A673 (cell line): ENCODE measurements at regions not wholly inside any gene's neighbourhood (a gene's known extent, or its start where the extent isn't known, plus 50 kb on each side); places are given as distances from the start of the nearest gene placed in this dataset.

Source experiments
- BruUV-seq: library from RNA; stranded (reverse); fragments of 400-500 nt; replicated peaks from 2 replicates; lab custom pipeline; 2021; lab: Mats Ljungman, UMichigan
- CTCF ChIA-PET: fragments of 300-600 bp; sonication (Branson Sonifier 250); formaldehyde crosslinking; loops from one replicate; lab custom pipeline; 2022; ENCODE audit warnings: antibody characterized with exemption; lab: Charles Lee
- POLR2A ChIA-PET: fragments of 300-600 bp; sonication (Branson Sonifier 250); formaldehyde crosslinking; loops from one replicate; lab custom pipeline; 2022; ENCODE audit warnings: antibody characterized with exemption; ENCODE audit not compliant: low non-redundant PET; lab: Charles Lee
- DNase-seq: peaks from one replicate; pipeline ENCODE4 v3.0.0-alpha.2; 2015; ENCODE audit warnings: low spot score
- H3K27ac ChIP-seq: fragments of 200-600 bp; sonication (generic); 2 replicates; pipeline ENCODE4 v1.5.1; 2016; ENCODE audit warnings: mixed run types, low read depth, mild to moderate bottlenecking, mixed read lengths, antibody characterized with exemption, low read length; ENCODE audit not compliant: poor library complexity, severe bottlenecking
- H3K27me3 ChIP-seq: fragments of 200-600 bp; sonication (generic); replicated peaks from 2 replicates; pipeline ENCODE4 v1.6.1; 2017; ENCODE audit warnings: mixed run types, low read depth, mild to moderate bottlenecking, mixed read lengths, antibody characterized with exemption, low read length; ENCODE audit not compliant: insufficient read depth, poor library complexity
- H3K36me3 ChIP-seq: fragments of 200-600 bp; sonication (generic); 2 replicates; pipeline ENCODE4 v1.6.1; 2016; ENCODE audit warnings: mixed run types, mild to moderate bottlenecking, mixed read lengths, antibody characterized with exemption, low read length; ENCODE audit not compliant: insufficient read depth, poor library complexity, severe bottlenecking
- H3K4me1 ChIP-seq: fragments of 200-600 bp; sonication (generic); 2 replicates; pipeline ENCODE4 v1.6.1; 2017; ENCODE audit warnings: mixed run types, mild to moderate bottlenecking, mixed read lengths, antibody characterized with exemption, low read length; ENCODE audit not compliant: insufficient read depth, poor library complexity, severe bottlenecking
- H3K4me3 ChIP-seq: fragments of 200-600 bp; sonication (generic); 2 replicates; pipeline ENCODE4 v1.5.1; 2016; ENCODE audit warnings: low read depth, mixed run types, mild to moderate bottlenecking, mixed read lengths, low read length; ENCODE audit not compliant: poor library complexity, severe bottlenecking
- H3K9me3 ChIP-seq: fragments of 200-600 bp; sonication (generic); 2 replicates; pipeline ENCODE4 v1.6.1; 2016; ENCODE audit warnings: mixed run types, low read depth, mild to moderate bottlenecking, mixed read lengths, antibody characterized with exemption, low read length; ENCODE audit not compliant: poor library complexity, severe bottlenecking
- EZH2 ChIP-seq: fragments of 200-600 bp; sonication (generic); IDR thresholded peaks from 2 replicates; pipeline ENCODE4 v1.6.1; 2017; ENCODE audit warnings: borderline replicate concordance, low read depth, mild to moderate bottlenecking, mixed read lengths, antibody characterized with exemption, low read length; ENCODE audit not compliant: poor library complexity, severe bottlenecking
- intact Hi-C: fragments of 100-400 bp; cut with micrococcal nuclease; formaldehyde crosslinking; loops from one replicate; pipeline ENCODE4 v1.10.0; 2022; ENCODE audit not compliant: unreplicated experiment
- TF ChIP-seq, protein P1 (sequence below): fragments of 300-800, 200-600 bp; sonication (generic); conservative IDR thresholded peaks from 2 replicates; pipeline ENCODE4 v1.5.1; 2017; ENCODE audit warnings: low read depth, mild to moderate bottlenecking, antibody characterized with exemption, low read length, moderate library complexity, mixed read lengths

DNA sequence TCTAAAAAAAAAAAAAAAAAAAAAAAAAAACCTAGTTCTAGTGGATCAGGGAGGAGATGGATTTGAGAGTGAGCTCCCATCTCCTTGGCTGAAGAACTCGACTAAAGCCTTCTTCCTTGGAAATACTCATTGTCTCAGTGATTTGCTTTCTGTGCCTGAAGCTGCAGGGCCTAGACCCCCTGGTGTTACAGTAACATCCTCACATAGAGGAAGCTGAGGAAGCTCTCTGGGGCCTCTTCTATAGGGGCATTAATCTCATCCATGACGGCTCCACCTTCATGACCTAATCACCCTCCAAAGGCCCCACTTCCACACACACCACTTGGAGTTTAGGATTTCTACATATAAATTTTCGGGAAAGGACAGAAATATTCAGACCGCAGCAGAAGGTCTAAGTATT lies 95.9 kb upstream of the ETS2 start:
- ChIA-PET CTCF (no interaction called here), POLR2A (no interaction called here)
- H3K4me3 ChIP-seq, result no peak overlapping the region
- H3K9me3 ChIP-seq, result no peaks in the 10 kb centered on the region
- TF ChIP-seq EZH2, result no peak
- TF ChIP-seq, protein P1, sequence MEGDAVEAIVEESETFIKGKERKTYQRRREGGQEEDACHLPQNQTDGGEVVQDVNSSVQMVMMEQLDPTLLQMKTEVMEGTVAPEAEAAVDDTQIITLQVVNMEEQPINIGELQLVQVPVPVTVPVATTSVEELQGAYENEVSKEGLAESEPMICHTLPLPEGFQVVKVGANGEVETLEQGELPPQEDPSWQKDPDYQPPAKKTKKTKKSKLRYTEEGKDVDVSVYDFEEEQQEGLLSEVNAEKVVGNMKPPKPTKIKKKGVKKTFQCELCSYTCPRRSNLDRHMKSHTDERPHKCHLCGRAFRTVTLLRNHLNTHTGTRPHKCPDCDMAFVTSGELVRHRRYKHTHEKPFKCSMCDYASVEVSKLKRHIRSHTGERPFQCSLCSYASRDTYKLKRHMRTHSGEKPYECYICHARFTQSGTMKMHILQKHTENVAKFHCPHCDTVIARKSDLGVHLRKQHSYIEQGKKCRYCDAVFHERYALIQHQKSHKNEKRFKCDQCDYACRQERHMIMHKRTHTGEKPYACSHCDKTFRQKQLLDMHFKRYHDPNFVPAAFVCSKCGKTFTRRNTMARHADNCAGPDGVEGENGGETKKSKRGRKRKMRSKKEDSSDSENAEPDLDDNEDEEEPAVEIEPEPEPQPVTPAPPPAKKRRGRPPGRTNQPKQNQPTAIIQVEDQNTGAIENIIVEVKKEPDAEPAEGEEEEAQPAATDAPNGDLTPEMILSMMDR, result no peak
- H3K4me1 ChIP-seq, result no peaks in the 10 kb centered on the region
- H3K27ac ChIP-seq, result no peak overlapping the region
- no peaks in the 10 kb centered on the region for H3K36me3 ChIP-seq
- peaks cover 12% of the 10 kb centered on the region for H3K27me3 ChIP-seq
- BruUV-seq, result no TSS peak
- intact Hi-C loops, result loop anchor here (10.0 kb wide), 1 partner anchor 205 kb away; no protein-coding TSS in a partner anchor
- peak; percentile 9 for DNase-seq

DNA sequence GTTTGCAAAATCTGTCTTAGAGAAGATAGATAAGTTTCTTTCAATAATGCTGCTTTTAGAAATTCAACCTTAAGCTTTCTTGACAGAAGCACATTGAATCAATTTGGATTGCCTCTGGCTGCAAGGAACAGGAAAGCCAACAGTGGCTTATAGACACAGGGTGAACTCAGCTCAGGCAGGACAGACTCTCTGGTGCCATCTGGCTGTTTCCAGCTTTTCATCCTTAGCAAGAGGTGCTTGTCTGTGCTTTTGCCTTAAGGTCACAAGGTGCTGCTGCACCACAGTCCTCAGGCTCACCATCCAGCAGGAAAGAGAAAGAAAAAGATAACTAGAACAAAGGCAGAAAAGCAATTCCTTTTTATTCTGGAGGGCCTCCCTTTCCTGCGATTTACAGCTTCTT lies 93.7 kb upstream of the ETS2 start:
- no peaks in the 10 kb centered on the region for H3K4me1 ChIP-seq
- no peaks in the 10 kb centered on the region for H3K9me3 ChIP-seq
- no peaks in the 10 kb centered on the region for H3K36me3 ChIP-seq
- TF ChIP-seq, protein P1, result peak; percentile 44
- TF ChIP-seq EZH2, result no peak
- ChIA-PET POLR2A (interaction anchor here (0.6 to 0.7 kb wide), 2 partner anchors 32 to 834 kb away, joined by 3 to 11 read pairs; no protein-coding TSS in a partner anchor), CTCF (no interaction called here)
- peak; percentile 21 for DNase-seq
- no TSS peak for BruUV-seq
- intact Hi-C loops, result loop anchor here (10.0 kb wide), 1 partner anchor 207 kb away; no protein-coding TSS in a partner anchor
- no peak overlapping the region for H3K27ac ChIP-seq
- no peaks in the 10 kb centered on the region for H3K27me3 ChIP-seq
- no peak overlapping the region for H3K4me3 ChIP-seq

GRCh38 chr21:38712664-38713063 lies 93.1 kb upstream of the ETS2 start:
- Histone ChIP-seq H3K4me3 (no peak overlapping the region), H3K9me3 (no peaks in the 10 kb centered on the region), H3K27me3 (no peaks in the 10 kb centered on the region), H3K36me3 (no peaks in the 10 kb centered on the region), H3K4me1 (no peaks in the 10 kb centered on the region), H3K27ac (no peak overlapping the region)
- TF ChIP-seq, protein P1, result no peak
- TF ChIP-seq EZH2, result no peak
- POLR2A ChIA-PET, result interaction anchor here (0.6 kb wide), 1 partner anchor 31 kb away, joined by 11 read pairs; no protein-coding TSS in a partner anchor
- intact Hi-C loops, result loop anchor here (10.0 kb wide), 1 partner anchor 208 kb away; no protein-coding TSS in a partner anchor
- CTCF ChIA-PET, result no interaction called here
- no TSS peak for BruUV-seq
- DNase-seq, result no peak
